ENCODE measurements at regions not wholly inside any gene's neighbourhood (a gene's known extent, or its start where the extent isn't known, plus 50 kb on each side); places are given as distances from the start of the nearest gene placed in this dataset.

DNA sequence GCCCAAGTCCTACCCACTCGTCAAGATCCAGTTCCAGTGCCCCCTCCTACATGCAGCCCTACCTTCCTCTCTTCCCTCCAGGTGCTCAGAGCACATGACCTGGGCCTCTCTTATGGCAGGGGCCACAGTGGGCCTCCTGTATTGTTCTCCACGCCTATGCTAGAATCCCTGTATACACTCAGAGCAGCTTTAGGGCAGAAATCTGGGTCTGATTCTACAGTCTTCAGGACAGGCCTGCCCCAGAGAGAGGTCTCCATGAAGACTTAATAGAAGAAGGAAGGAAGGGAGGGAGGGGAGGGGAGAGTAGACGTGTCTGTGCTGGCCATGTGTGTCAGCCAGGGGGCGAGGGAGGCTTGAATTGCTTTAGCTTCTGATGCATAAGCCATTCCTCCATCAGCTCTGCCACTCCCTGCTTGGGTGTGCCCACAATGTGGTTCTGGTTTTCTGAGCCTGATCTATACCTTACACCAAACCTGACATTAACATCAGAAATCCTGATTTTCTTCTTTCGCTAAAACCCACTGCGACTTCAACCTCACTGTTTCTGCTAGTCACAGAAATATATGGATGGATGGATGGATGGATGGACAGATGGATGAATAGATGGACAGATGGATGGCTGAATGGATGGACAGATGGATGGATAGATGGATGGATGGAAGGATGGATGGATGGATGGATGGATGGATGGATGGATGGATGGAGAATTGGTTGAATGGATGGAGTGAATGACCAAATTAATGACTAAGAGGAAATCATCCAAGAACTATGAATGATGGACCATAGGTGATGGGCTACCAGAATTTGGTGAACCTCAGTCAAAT is 56.6 kb upstream of the PRDM11 start:
- DNase-seq (ENCODE audit: low read depth) = peak; percentile 54

DNA sequence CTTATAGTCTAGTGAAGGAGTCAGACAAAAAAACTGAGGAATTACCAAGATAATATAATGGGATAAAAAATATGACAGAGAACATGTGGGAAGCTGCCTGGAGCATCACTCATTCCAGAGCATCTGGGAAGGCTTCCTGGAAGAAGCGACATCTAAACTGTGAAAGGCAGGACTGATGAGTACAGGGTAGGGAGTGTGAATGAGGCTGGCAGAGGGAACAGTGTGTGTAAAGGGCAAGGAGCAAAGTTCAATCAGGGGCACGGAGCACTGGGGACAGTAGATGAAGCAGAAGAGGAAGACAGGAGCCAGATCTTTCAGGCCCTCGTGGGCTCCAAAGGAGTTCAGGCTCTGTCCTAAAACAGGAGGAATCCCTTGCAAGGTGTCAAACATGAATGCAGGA is 55.8 kb upstream of the PRDM11 start:
- DNase-seq (ENCODE audit: low read depth) = no peak

- DNase-seq (ENCODE audit: low read depth) = no peak
These were observed 54.7 kb upstream of the PRDM11 start for GRCh38 chr11:45091563-45092403.

GRCh38 chr11:45092404-45092785 is 54.0 kb upstream of the PRDM11 start:
- DNase-seq (ENCODE audit: low read depth) = no peak

GRCh38 chr11:45092901-45093760 is 53.3 kb upstream of the PRDM11 start:
- DNase-seq (ENCODE audit: low read depth) = peak; percentile 86

GRCh38 chr11:45093761-45094455 is 52.5 kb upstream of the PRDM11 start:
- no peak for DNase-seq (ENCODE audit: low read depth)

GRCh38 chr11:45094958-45095690 is 51.3 kb upstream of the PRDM11 start:
- no peak for DNase-seq (ENCODE audit: low read depth)

GRCh38 chr11:45095691-45096010 is 50.8 kb upstream of the PRDM11 start:
- DNase-seq (ENCODE audit: low read depth) = no peak

DNA sequence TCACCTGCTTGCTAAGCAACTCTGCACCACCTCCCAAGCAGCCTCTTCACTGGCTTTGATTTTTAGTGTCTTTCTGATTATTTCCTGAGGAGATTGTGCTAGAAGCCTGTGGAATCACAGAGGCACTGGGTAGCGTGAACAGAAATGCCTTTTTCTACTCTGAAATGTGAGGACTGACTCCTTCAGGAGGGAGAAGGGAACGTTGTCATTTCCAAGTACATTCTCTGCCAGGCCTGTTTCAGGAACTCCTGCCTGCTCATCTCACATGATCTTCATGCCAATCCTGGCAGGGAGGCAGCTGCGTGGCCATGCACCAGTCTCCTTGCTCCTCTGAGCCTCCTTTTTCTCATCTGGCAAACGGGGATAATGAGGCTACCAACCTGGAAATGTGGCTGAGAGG is 49.8 kb upstream of the PRDM11 start:
- no peak for DNase-seq (ENCODE audit: low read depth)

Data from amniotic epithelial cell (primary cell).